HG03565 (cell line): ENCODE measurements at regions not wholly inside any gene's neighbourhood (a gene's known extent, or its start where the extent isn't known, plus 50 kb on each side); places are given as distances from the start of the nearest gene placed in this dataset.

Experiments used
- ATAC-seq: cut with Tn5 transposase; IDR thresholded peaks from one replicate; pipeline ENCODE4 v1.9.1; 2021; ENCODE audit warnings: mild to moderate bottlenecking, moderate library complexity; ENCODE audit not compliant: unreplicated experiment

DNA sequence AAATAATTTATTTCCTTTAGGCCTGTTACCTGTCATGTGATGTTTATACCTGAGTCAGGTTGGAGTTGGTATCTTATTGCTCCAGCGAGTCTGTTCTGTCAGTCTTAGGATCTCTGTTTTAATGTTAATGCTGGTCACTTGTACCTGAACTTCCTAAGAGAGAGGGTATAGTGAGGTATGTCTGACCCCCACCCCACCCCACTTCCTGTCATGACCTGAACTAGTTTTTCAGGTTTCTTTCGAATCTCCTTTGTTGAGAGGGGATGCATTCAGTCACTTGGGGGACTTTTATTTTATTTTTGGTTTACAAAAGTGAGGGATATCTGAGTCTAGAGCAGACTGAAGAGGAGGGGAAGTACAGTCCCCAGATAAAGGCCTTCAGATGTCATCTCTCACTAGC lies 769.0 kb upstream of the COBL start:
- no peak for ATAC-seq

- ATAC-seq, result no peak
Observed at GRCh38 chr7:52080493-52080892, 763.9 kb upstream of the COBL start.

GRCh38 chr7:52079726-52080125 lies 763.1 kb upstream of the COBL start:
- ATAC-seq, result no peak

- no peak for ATAC-seq
Observed at GRCh38 chr7:52077571-52077970, 761.0 kb upstream of the COBL start.

DNA sequence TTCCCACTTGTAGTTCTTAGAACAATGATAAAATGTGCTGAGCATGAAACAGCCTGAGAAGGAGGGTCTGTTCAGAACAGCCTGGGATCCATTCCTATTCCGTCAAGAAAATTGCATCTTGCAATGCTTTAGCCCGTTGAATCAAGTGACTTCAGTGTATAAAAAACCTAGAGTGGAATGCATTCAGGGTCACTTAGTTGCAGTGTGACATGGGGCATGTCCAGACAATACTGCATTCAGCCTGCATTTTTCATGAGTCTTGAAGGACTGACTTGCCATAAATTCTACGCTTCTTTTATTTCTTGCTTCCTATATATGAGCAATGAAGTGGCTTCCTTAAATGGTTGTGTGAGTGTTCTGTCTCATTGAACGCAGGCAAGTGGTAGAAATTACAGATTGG lies 758.3 kb upstream of the COBL start:
- ATAC-seq, result no peak

DNA sequence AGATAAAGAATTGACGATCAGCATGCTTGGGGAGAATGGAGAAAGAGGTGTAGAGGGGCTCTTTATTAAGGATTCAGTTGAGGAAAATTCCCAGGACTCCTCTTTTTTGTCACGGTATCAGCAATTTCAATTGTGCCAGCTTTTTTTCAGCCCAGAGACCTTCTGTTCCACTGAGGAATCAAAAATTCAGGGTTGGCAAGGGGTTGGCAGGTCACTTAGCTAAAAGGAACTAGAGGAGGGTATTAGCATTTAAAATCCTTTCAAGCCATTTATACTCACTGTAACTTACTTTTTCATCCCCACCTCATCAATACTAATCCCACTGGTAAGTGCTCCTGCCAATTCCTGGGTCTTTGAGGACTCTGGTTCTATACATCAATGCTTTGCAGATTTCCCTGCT lies 757.5 kb upstream of the COBL start:
- ATAC-seq, result no peak

- no peak for ATAC-seq
Observed at GRCh38 chr7:52071744-52072143, 755.1 kb upstream of the COBL start.

- no peak for ATAC-seq
Observed at GRCh38 chr7:52064493-52064892, 747.9 kb upstream of the COBL start.

DNA sequence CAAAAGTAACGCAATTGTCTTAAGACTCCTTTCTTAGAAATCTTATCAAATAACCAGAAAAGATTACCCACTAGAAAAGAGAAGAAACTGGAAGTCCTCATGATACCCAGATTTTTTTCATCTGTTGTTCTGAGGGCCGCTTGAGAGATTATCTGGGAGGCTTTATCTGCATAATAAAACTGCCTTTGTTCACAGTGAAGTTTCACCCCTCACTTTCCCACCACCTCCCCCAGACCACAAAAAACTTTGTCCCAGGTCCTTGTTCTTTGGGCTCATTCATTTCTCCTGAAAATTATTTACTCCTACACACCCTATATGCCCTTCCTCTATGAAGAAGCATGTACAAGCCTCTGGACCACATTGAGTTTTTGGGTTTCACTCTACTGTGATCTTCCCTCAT lies 745.1 kb upstream of the COBL start:
- ATAC-seq, result no peak

GRCh38 chr7:52053525-52053924 lies 736.9 kb upstream of the COBL start:
- no peak for ATAC-seq

DNA sequence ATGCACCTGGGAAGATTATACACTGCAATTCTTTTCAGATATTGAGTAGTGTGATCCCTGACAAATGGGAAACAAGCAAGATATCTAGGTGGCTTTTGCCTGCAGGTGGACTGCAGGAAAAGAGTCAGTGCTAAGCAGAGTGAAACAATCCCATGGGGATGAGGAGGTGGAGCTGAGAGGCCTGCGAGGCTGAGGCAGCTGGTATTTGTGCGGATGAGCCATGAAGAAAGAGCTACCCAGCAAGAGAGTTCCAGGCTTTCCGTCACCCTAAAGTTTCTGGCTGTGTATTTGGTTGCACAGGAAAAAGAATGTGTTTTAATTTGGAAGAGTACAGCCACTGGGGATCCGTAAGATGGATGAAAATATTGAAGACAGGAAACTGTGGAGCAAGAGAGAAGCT lies 714.1 kb upstream of the COBL start:
- ATAC-seq, result no peak

DNA sequence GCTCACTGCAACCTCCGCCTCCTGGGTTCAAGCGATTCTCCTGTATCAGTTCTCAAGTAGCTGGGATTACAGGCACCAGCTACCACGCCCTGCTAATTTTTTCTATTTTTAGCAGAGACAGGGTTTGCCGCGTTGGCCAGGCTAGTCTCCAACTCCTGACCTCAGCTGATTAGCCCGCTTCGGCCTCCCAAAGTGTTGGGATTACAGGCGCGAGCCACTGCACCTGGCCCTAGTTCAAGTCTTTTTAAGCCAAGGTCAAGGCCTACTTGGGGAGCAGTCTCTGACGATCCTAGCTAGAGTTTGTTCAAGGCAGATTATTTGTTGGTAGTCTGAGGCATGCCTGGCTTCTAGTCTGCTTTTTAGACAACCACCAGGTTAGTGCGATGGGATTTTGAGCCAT lies 709.5 kb upstream of the COBL start:
- ATAC-seq, result no peak

DNA sequence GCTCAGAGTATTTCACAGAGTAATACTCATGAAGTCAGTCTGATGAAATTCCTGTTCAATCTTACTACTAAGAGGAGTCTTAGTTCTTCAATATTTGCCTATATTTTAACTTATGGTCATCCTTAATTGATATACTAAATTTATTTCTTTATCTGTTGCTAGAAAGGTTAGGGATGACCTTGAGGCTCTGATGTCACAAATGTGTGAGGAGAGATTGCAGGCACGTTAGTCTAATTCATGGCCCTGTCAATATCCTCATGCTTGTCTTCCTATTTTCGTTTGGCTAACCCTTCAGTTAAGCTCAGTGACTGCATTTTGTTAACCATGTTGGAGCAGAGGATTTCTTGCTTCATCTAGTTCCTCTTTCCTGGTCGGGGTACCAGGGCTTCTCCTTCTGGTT lies 704.7 kb upstream of the COBL start:
- ATAC-seq, result no peak

- ATAC-seq, result no peak
Observed at GRCh38 chr7:52018680-52019054, 702.1 kb upstream of the COBL start.

GRCh38 chr7:52017802-52018679 lies 701.4 kb upstream of the COBL start:
- ATAC-seq, result no peak

GRCh38 chr7:52009181-52009580 lies 692.6 kb upstream of the COBL start:
- no peak for ATAC-seq

DNA sequence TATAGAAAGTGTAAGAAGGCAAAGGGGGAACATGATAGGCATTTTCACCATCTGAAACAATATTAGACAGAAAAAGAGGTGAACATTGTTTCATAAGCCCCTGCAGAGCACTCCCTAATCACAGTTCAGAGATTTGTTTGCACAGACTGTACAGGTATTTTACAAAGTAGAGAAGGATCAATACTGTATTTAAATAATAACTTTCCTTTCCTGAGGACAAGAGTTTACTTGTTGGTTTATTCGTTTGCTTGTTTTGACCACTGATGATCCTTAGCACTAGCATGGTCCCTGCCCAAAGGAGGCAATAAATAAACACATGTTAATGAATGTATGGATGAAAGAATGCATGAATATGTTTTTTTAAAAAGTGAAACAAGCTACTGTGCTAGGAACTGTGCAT lies 690.1 kb upstream of the COBL start:
- ATAC-seq, result no peak

DNA sequence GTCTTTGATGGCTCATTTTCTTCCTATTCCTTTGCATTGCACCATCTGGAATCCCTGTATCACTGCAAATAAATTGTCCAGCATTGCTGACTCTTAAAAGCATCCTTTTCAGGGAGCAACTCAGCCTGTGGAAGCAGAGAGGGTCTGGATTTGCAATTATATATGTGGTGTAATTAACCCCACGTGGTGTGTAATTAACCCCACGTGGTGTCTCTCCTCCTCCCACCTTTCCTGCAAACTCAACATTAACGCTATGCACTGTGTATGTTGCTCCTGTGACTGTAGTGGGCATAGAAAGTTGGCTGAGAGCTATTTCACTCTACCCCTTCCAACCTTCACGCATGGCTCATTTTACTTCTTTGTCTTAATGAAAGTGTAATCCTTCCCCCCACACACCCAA lies 689.0 kb upstream of the COBL start:
- ATAC-seq, result no peak

- no peak for ATAC-seq
Observed at GRCh38 chr7:51995596-51996179, 679.1 kb upstream of the COBL start.

DNA sequence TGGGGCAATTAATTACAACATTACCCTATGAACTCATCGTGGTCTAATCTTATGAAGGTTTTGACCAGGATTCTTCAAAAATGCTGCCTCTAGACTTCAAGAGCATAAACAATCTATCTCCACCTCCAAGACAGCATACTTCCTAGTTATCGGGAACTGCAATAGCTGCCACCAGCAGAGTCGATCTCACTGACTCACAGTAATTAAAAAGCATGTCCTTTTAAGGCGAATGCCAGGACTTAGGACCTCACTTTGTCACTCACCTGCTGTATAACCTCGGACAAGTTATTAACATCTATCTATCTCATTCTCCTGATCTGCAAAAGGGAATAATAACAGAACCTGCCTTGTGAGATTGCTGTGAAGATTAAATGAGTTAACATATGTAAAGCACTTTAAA lies 666.0 kb upstream of the COBL start:
- no peak for ATAC-seq

DNA sequence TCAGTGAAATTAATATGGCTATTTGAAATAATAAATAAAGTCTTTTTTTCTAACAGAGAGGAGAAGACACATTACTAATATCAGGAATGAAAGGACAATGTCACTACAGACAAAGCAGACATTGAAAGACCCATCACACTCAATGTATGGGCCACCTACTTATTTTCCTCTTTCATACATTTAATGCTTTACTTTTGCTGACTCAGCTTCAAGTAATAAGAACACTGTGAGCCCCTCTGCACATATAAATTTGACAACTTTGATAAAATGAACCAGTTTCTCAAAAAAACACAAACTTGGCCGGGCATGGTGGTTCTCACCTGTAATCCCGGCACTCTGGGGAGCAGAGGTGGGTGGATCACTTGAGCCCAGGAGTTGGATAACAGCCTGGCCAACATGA lies 664.2 kb upstream of the COBL start:
- no peak for ATAC-seq

- no peak for ATAC-seq
Observed at GRCh38 chr7:51980313-51980712, 663.7 kb upstream of the COBL start.

GRCh38 chr7:51977913-51978312 lies 661.3 kb upstream of the COBL start:
- ATAC-seq, result no peak
